Lung (tissue), 11 donors: ENCODE measurements at regions not wholly inside any gene's neighbourhood (a gene's known extent, or its start where the extent isn't known, plus 50 kb on each side); places are given as distances from the start of the nearest gene placed in this dataset.

Experiments used
- ATAC-seq: fragments of 200-7000 bp; cut with Tn5 transposase; one replicate; pipeline ENCODE4 v1.9.1; 2020; ENCODE audit warnings: moderate number of reproducible peaks; ENCODE audit not compliant: insufficient read depth, low FRiP score
- DNase-seq, 3 donors: peaks; one replicate each; pipeline ENCODE4 v3.0.0-alpha.2; 2013 to 2017
- H3K27ac ChIP-seq, 2 donors: one replicate each; pipeline ENCODE4 v1.5.1; 2013; ENCODE audit warnings: mild to moderate bottlenecking in 2 of 2, moderate library complexity in 2 of 2, control low read depth in 1 of 2, inconsistent platforms in 1 of 2, low read depth in 1 of 2, low read length in 1 of 2
- H3K27me3 ChIP-seq, 3 donors: one replicate each; pipeline ENCODE4 v1.5.1; 2013; ENCODE audit warnings: low read length in 2 of 3; ENCODE audit not compliant: control insufficient read depth in 3 of 3, insufficient read depth in 3 of 3
- H3K36me3 ChIP-seq, 4 donors: one replicate each; pipeline ENCODE4 v1.5.1; 2013; ENCODE audit warnings: low read length in 4 of 4, mild to moderate bottlenecking in 1 of 4, moderate library complexity in 1 of 4; ENCODE audit not compliant: control insufficient read depth in 4 of 4, insufficient read depth in 4 of 4
- H3K4me1 ChIP-seq, 5 donors: one replicate each; pipeline ENCODE4 v1.5.1; 2013; ENCODE audit warnings: low read length in 5 of 5, mild to moderate bottlenecking in 2 of 5, moderate library complexity in 1 of 5; ENCODE audit not compliant: control insufficient read depth in 5 of 5, insufficient read depth in 5 of 5
- H3K4me3 ChIP-seq: one replicate; pipeline ENCODE4 v1.5.1; 2013; ENCODE audit warnings: mild to moderate bottlenecking, control low read depth, moderate library complexity
- H3K9ac ChIP-seq, 2 donors: one replicate each; pipeline ENCODE4 v1.5.1; 2013; ENCODE audit warnings: low read length in 2 of 2, control low read depth in 1 of 2; ENCODE audit not compliant: insufficient read depth in 1 of 2
- H3K9me3 ChIP-seq, 4 donors: one replicate each; pipeline ENCODE4 v1.5.1; 2013; ENCODE audit warnings: low read length in 3 of 4, mild to moderate bottlenecking in 1 of 4, moderate library complexity in 1 of 4; ENCODE audit not compliant: control insufficient read depth in 4 of 4, insufficient read depth in 3 of 4
- CTCF ChIP-seq: IDR thresholded peaks from 2 replicates; pipeline ENCODE4 v1.5.1; 2012; ENCODE audit warnings: mild to moderate bottlenecking; ENCODE audit errors: control extremely low read depth, extremely low read depth
- WGBS, 2 donors: extraction: QIAGEN DNeasy Blood & Tissue Kit; methylation state at CpG; one replicate each; pipeline ENCODE4 v1.1.7; 2013; 5-methylcytosine and 5-hydroxymethylcytosine counted together
- donor health status: control.
- donor health status: control.
- donor health status: Bipolar disorder and iron deficiency.
- donor health status: healthy.
- donor health status: DM: yes; HTN: yes; CAD: no.

- DNase-seq: no peak
- Histone ChIP-seq H3K9ac (no peak overlapping the region), H3K27me3 (no peaks in the 10 kb centered on the region), H3K4me1 (no peaks in the 10 kb centered on the region), H3K36me3 (no peaks in the 10 kb centered on the region), H3K9me3 (no peaks in the 10 kb centered on the region), H3K27ac (no peak overlapping the region), H3K4me3 (no peak overlapping the region)
- ATAC-seq: no peak
- no peak for TF ChIP-seq CTCF
- WGBS, 2 donors: 76 to 78% methylated on average over 2 of the region's 2 CpGs
Observed at GRCh38 chr14:43145361-43145760, 1361.7 kb downstream of the FSCB start.

DNA sequence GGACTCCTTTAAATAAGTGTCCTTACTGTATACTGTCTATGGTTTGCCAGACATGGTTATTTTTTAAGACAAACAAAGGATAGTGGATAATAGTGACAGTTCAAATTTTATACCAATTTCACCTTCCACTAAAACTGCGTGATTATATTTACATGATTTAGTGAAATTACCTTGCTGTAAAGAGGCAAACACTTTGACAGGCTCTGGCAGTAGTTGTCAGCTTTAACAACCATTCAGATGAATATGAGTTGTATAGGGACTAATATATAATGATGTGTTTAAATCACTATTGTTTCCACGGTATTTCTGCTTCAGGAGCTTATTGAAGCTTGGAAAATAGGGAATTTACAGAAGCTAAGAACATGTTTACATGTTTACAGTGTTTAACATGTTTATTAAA is 1364.0 kb downstream of the FSCB start:
- Histone ChIP-seq H3K27me3 (no peaks in the 10 kb centered on the region), H3K9ac (no peak overlapping the region), H3K4me3 (no peak overlapping the region), H3K4me1 (no peaks in the 10 kb centered on the region), H3K27ac (no peak overlapping the region), H3K9me3 (no peaks in the 10 kb centered on the region), H3K36me3 (no peaks in the 10 kb centered on the region)
- no peak for ATAC-seq
- DNase-seq: no peak
- 81 to 88% methylated on average over 2 of the region's 2 CpGs for WGBS, 2 donors
- no peak for TF ChIP-seq CTCF

DNA sequence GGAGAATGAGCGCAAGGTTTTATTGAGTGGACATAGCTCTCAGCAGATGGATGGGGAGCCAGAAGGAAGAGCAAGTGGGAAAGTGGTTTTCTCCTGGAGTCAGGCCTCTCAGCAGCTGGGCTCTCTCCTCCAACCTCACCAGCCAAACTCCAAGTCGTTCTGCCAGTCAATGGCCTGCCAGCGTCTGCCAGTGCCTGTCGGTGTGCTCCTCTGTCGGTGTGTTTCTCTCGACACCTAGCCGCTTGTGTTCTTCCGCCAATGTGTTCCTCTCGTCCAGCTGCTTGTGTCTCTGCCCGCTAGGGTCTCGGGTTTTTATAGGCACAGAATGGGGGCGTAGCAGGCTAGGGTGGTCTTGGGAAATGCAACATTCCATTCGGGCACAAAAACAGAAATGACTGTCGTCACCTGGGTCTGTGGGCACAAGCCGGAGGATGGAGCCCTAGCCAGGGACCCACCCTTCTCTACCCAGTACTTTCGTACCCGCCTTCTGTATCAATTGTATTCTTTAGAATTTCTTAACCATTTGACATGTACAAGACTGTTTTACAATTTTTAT is 1365.4 kb downstream of the FSCB start:
- H3K27me3 ChIP-seq: no peaks in the 10 kb centered on the region
- H3K4me1 ChIP-seq: no peaks in the 10 kb centered on the region
- H3K27ac ChIP-seq: no peak overlapping the region
- no peak overlapping the region for H3K4me3 ChIP-seq
- WGBS, 2 donors: 93 to 95% methylated on average over 17 of the region's 17 CpGs
- ATAC-seq (no peak), DNase-seq (no peak)
- no peaks in the 10 kb centered on the region for H3K36me3 ChIP-seq
- H3K9me3 ChIP-seq: no peaks in the 10 kb centered on the region
- H3K9ac ChIP-seq: no peak overlapping the region
- TF ChIP-seq CTCF: no peak

DNA sequence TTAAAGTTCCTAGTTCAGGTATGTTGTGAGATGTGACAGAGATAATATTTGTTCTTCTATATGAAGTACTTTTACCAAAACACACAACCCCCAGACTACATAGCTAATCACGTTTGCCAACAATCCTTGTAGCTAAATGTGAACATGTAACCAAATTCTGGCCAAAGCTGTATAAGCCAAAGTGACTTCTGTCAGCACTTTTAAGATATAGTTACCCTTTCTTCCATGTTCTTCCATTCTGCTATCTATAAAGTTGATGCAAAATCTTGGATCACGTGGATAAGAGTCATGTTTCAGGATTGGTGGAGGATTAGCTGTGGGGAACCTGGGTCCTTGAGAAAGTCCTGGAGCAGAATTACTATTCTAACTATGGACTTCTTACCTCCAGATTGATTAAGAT is 1366.6 kb downstream of the FSCB start:
- TF ChIP-seq CTCF: no peak
- Histone ChIP-seq H3K27me3 (no peaks in the 10 kb centered on the region), H3K9ac (no peak overlapping the region), H3K4me1 (no peaks in the 10 kb centered on the region), H3K27ac (no peak overlapping the region), H3K36me3 (no peaks in the 10 kb centered on the region), H3K4me3 (no peak overlapping the region), H3K9me3 (peaks cover 0 to 8% (median 0%) of the 10 kb centered on the region in 4 donors)
- no peak for ATAC-seq
- WGBS, 2 donors: 78 to 84% methylated on average over 2 of the region's 2 CpGs
- no peak for DNase-seq
